ENCODE measurements at regions not wholly inside any gene's neighbourhood (a gene's known extent, or its start where the extent isn't known, plus 50 kb on each side); places are given as distances from the start of the nearest gene placed in this dataset.

- peaks cover 18% of the 10 kb centered on the region for H3K27me3 Mint-ChIP-seq (ENCODE audit: insufficient read depth, unreplicated experiment)
- H3K9me3 Mint-ChIP-seq (ENCODE audit: unreplicated experiment) = no peaks in the 10 kb centered on the region
- H3K4me3 Mint-ChIP-seq (ENCODE audit: unreplicated experiment) = no peak overlapping the region
- BruUV-seq (replicated peaks) = no TSS peak
- TF ChIP-seq CTCF (IDR thresholded peaks at IDR 0.05; ENCODE audit: insufficient read depth in 1 of 2, low read depth in 1 of 2, low read length in 1 of 2, severe bottlenecking in 1 of 2, unreplicated experiment in 1 of 2) = no peak
- Histone ChIP-seq H3K36me3 (ENCODE audit: control insufficient read depth, insufficient read depth, low read length) (no peaks in the 10 kb centered on the region), H3K27me3 (replicated peaks; ENCODE audit: control insufficient read depth, insufficient read depth, low read length) (no peaks in the 10 kb centered on the region; the same call in 1 of the 2 replicates), H3K9me3 (no peaks in the 10 kb centered on the region), H3K4me3 (ENCODE audit: low read depth, low read length) (no peak overlapping the region), H3K4me1 (no peaks in the 10 kb centered on the region)
- ChIA-PET POLR2A (no interaction called here), CTCF (no interaction called here)
- no peak for DNase-seq
- no peaks in the 10 kb centered on the region for H3K4me1 Mint-ChIP-seq (ENCODE audit: low read depth, unreplicated experiment)
- intact Hi-C loops (cut with micrococcal nuclease; ENCODE audit: unreplicated experiment) = no loop called here
- H3K27ac Mint-ChIP-seq (ENCODE audit: unreplicated experiment) = no peak overlapping the region
- H3K36me3 Mint-ChIP-seq (ENCODE audit: insufficient read depth, unreplicated experiment) = no peaks in the 10 kb centered on the region
Measured at GRCh38 chr21:32196001-32196400, 82.8 kb downstream of the MIS18A start.

- ChIA-PET CTCF (no interaction called here), POLR2A (no interaction called here)
- BruUV-seq (replicated peaks) = no TSS peak
- no peak for DNase-seq
- Mint-ChIP-seq H3K4me3 (ENCODE audit: unreplicated experiment) (no peak overlapping the region), H3K27me3 (ENCODE audit: insufficient read depth, unreplicated experiment) (peaks cover 26% of the 10 kb centered on the region), H3K4me1 (ENCODE audit: low read depth, unreplicated experiment) (no peaks in the 10 kb centered on the region), H3K36me3 (ENCODE audit: insufficient read depth, unreplicated experiment) (no peaks in the 10 kb centered on the region), H3K27ac (ENCODE audit: unreplicated experiment) (no peak overlapping the region), H3K9me3 (ENCODE audit: unreplicated experiment) (no peaks in the 10 kb centered on the region)
- intact Hi-C loops (cut with micrococcal nuclease; ENCODE audit: unreplicated experiment) = no loop called here
- H3K9me3 ChIP-seq = no peaks in the 10 kb centered on the region
- no peaks in the 10 kb centered on the region; the same call in 1 of the 2 replicates for H3K27me3 ChIP-seq (replicated peaks; ENCODE audit: control insufficient read depth, insufficient read depth, low read length)
- H3K4me1 ChIP-seq = no peaks in the 10 kb centered on the region
- H3K36me3 ChIP-seq (ENCODE audit: control insufficient read depth, insufficient read depth, low read length) = no peaks in the 10 kb centered on the region
- no peak for TF ChIP-seq CTCF (IDR thresholded peaks at IDR 0.05; ENCODE audit: insufficient read depth in 1 of 2, low read depth in 1 of 2, low read length in 1 of 2, severe bottlenecking in 1 of 2, unreplicated experiment in 1 of 2)
- H3K4me3 ChIP-seq (ENCODE audit: low read depth, low read length) = no peak overlapping the region
Measured at GRCh38 chr21:32193098-32193465, 85.8 kb downstream of the MIS18A start.

GRCh38 chr21:32192291-32193097 lies 86.4 kb downstream of the MIS18A start:
- intact Hi-C loops (cut with micrococcal nuclease; ENCODE audit: unreplicated experiment) = no loop called here
- H3K36me3 ChIP-seq (ENCODE audit: control insufficient read depth, insufficient read depth, low read length) = no peaks in the 10 kb centered on the region
- POLR2A ChIA-PET = no interaction called here
- H3K4me1 ChIP-seq = no peaks in the 10 kb centered on the region
- H3K27me3 Mint-ChIP-seq (ENCODE audit: insufficient read depth, unreplicated experiment) = peaks cover 22% of the 10 kb centered on the region
- no peaks in the 10 kb centered on the region for H3K9me3 ChIP-seq
- CTCF ChIA-PET = no interaction called here
- no peaks in the 10 kb centered on the region for H3K4me1 Mint-ChIP-seq (ENCODE audit: low read depth, unreplicated experiment)
- H3K27ac Mint-ChIP-seq (ENCODE audit: unreplicated experiment) = no peak overlapping the region
- no peak overlapping the region for H3K4me3 Mint-ChIP-seq (ENCODE audit: unreplicated experiment)
- BruUV-seq (replicated peaks) = no TSS peak
- no peaks in the 10 kb centered on the region; the same call in 1 of the 2 replicates for H3K27me3 ChIP-seq (replicated peaks; ENCODE audit: control insufficient read depth, insufficient read depth, low read length)
- H3K4me3 ChIP-seq (ENCODE audit: low read depth, low read length) = no peak overlapping the region
- no peak for TF ChIP-seq CTCF (IDR thresholded peaks at IDR 0.05; ENCODE audit: insufficient read depth in 1 of 2, low read depth in 1 of 2, low read length in 1 of 2, severe bottlenecking in 1 of 2, unreplicated experiment in 1 of 2)
- DNase-seq = no peak
- no peaks in the 10 kb centered on the region for H3K36me3 Mint-ChIP-seq (ENCODE audit: insufficient read depth, unreplicated experiment)
- H3K9me3 Mint-ChIP-seq (ENCODE audit: unreplicated experiment) = no peaks in the 10 kb centered on the region
